Tongue (tissue), 1 donor: ENCODE measurements at regions not wholly inside any gene's neighbourhood (a gene's known extent, or its start where the extent isn't known, plus 50 kb on each side); places are given as distances from the start of the nearest gene placed in this dataset.
A peak's percentile ranks its signal among the peaks of the same experiment; 100 is the strongest.

Source experiments
- DNase-seq: peaks from one replicate; pipeline ENCODE4 v3.0.0-alpha.2; 2015

GRCh38 chr9:134987906-134988700 lies 70.4 kb upstream of the FCN1 start:
- DNase-seq: no peak

- DNase-seq: no peak
Observed at GRCh38 chr9:134988706-134989105, 71.0 kb upstream of the FCN1 start.

- DNase-seq: no peak
Observed at GRCh38 chr9:134989206-134990065, 71.7 kb upstream of the FCN1 start.

- DNase-seq: no peak
Observed at GRCh38 chr9:134991808-134992754, 74.4 kb upstream of the FCN1 start.

GRCh38 chr9:134992755-134993124 lies 75.0 kb upstream of the FCN1 start:
- DNase-seq: peak; percentile 52

GRCh38 chr9:134993416-134993815 lies 75.7 kb upstream of the FCN1 start:
- no peak for DNase-seq

- DNase-seq: no peak
Observed at GRCh38 chr9:134993996-134994720, 76.4 kb upstream of the FCN1 start.

GRCh38 chr9:134994926-134995791 lies 77.4 kb upstream of the FCN1 start:
- no peak for DNase-seq

- DNase-seq: no peak
Observed at GRCh38 chr9:134995792-134996120, 78.0 kb upstream of the FCN1 start.

- no peak for DNase-seq
Observed at GRCh38 chr9:134996591-134997530, 79.1 kb upstream of the FCN1 start.

- no peak for DNase-seq
Observed at GRCh38 chr9:135000647-135001245, 83.0 kb upstream of the FCN1 start.

- DNase-seq: no peak
Observed at GRCh38 chr9:135001526-135001925, 83.8 kb upstream of the FCN1 start.

GRCh38 chr9:135002336-135002735 lies 84.6 kb upstream of the FCN1 start:
- DNase-seq: no peak

GRCh38 chr9:135002802-135003201 lies 84.7 kb upstream of the OLFM1 start:
- DNase-seq: no peak

GRCh38 chr9:135004772-135005171 lies 82.7 kb upstream of the OLFM1 start:
- DNase-seq: no peak

GRCh38 chr9:135006911-135007570 lies 80.4 kb upstream of the OLFM1 start:
- no peak for DNase-seq

- DNase-seq: no peak
Observed at GRCh38 chr9:135007601-135008000, 79.9 kb upstream of the OLFM1 start.

- DNase-seq: no peak
Observed at GRCh38 chr9:135008416-135008815, 79.1 kb upstream of the OLFM1 start.
